Left cardiac atrium (tissue), 4 donors: ENCODE measurements at regions not wholly inside any gene's neighbourhood (a gene's known extent, or its start where the extent isn't known, plus 50 kb on each side); places are given as distances from the start of the nearest gene placed in this dataset.

Source experiments
- ATAC-seq, 2 donors: fragments of 200-7000 bp; cut with Tn5 transposase; one replicate each; pipeline ENCODE4 v1.9.1; 2020; ENCODE audit warnings: mild to moderate bottlenecking in 2 of 2, moderate library complexity in 2 of 2
- DNase-seq: peaks from one replicate; pipeline ENCODE4 v3.0.0-alpha.2; 2020
- intact Hi-C, 2 donors: fragments of 100-400 bp; cut with DNase I; formaldehyde crosslinking; loops; one replicate each; pipeline versions ENCODE4 v1.14.1 to v1.15.1; 2022 to 2023
- donor health status: DM: no; HTN: yes; CAD: no.
- donor health status: DM: no; HTN: yes; CAD: no; lungs with severe emphysema.
- donor health status: DM: yes; HTN: yes; CAD: no.
- donor health status: Dilated cardiomyopathy.

- no peak for DNase-seq
- ATAC-seq: no peak
- intact Hi-C loops: no loop called here
Observed at GRCh38 chr1:38536089-38536488, 323.5 kb downstream of the RRAGC start.

GRCh38 chr1:38534473-38534823, 325.1 kb downstream of the RRAGC start:
- intact Hi-C loops: no loop called here
- DNase-seq (no peak), ATAC-seq (no peak)

GRCh38 chr1:38533772-38534472, 325.6 kb downstream of the RRAGC start:
- ATAC-seq: no peak
- intact Hi-C loops: no loop called here
- DNase-seq: no peak

GRCh38 chr1:38530957-38531356, 328.6 kb downstream of the RRAGC start:
- ATAC-seq (no peak), DNase-seq (no peak)
- intact Hi-C loops: no loop called here

GRCh38 chr1:38529946-38530345, 329.6 kb downstream of the RRAGC start:
- DNase-seq (no peak), ATAC-seq (no peak)
- intact Hi-C loops: no loop called here

GRCh38 chr1:38529391-38529790, 330.2 kb downstream of the RRAGC start:
- intact Hi-C loops: no loop called here
- no peak for DNase-seq
- ATAC-seq: no peak

GRCh38 chr1:38528623-38529022, 330.9 kb downstream of the RRAGC start:
- DNase-seq (no peak), ATAC-seq (no peak)
- intact Hi-C loops: no loop called here

- DNase-seq: no peak
- intact Hi-C loops: no loop called here
- ATAC-seq: no peak
Observed at GRCh38 chr1:38527373-38527966, 332.1 kb downstream of the RRAGC start.

- ATAC-seq (no peak), DNase-seq (no peak)
- intact Hi-C loops: no loop called here
Observed at GRCh38 chr1:38526046-38526445, 333.5 kb downstream of the RRAGC start.

GRCh38 chr1:38525343-38526043, 334.1 kb downstream of the RRAGC start:
- no peak for ATAC-seq
- no peak for DNase-seq
- intact Hi-C loops: no loop called here

- DNase-seq (no peak), ATAC-seq (no peak)
- intact Hi-C loops: no loop called here
Observed at GRCh38 chr1:38524025-38524641, 335.4 kb downstream of the RRAGC start.

GRCh38 chr1:38523568-38523939, 336.0 kb downstream of the RRAGC start:
- ATAC-seq (no peak), DNase-seq (no peak)
- intact Hi-C loops: no loop called here

- intact Hi-C loops: no loop called here
- ATAC-seq: no peak
- no peak for DNase-seq
Observed at GRCh38 chr1:38522915-38523567, 336.5 kb downstream of the RRAGC start.

- intact Hi-C loops: no loop called here
- DNase-seq (no peak), ATAC-seq (no peak)
Observed at GRCh38 chr1:38516560-38516959, 343.0 kb downstream of the RRAGC start.

GRCh38 chr1:38512789-38513188, 346.8 kb downstream of the RRAGC start:
- intact Hi-C loops: no loop called here
- DNase-seq (no peak), ATAC-seq (no peak)

GRCh38 chr1:38512024-38512767, 347.4 kb downstream of the RRAGC start:
- DNase-seq (no peak), ATAC-seq (no peak)
- intact Hi-C loops: no loop called here

- intact Hi-C loops: no loop called here
- ATAC-seq: no peak
- DNase-seq: no peak
Observed at GRCh38 chr1:38508232-38508631, 351.3 kb downstream of the RRAGC start.

GRCh38 chr1:38507563-38507962, 352.0 kb downstream of the RRAGC start:
- intact Hi-C loops: no loop called here
- ATAC-seq: no peak

GRCh38 chr1:38505944-38506343, 353.6 kb downstream of the RRAGC start:
- intact Hi-C loops: no loop called here
- ATAC-seq (no peak), DNase-seq (no peak)

More at GRCh38 chr1:38507563-38507962, 352.0 kb downstream of the RRAGC start:
- no peak for DNase-seq
